CD14-positive monocyte (primary cell): ENCODE measurements at regions not wholly inside any gene's neighbourhood (a gene's known extent, or its start where the extent isn't known, plus 50 kb on each side); places are given as distances from the start of the nearest gene placed in this dataset.

Source experiments
- DNase-seq, 3 donors: peaks; one replicate each; pipeline ENCODE4 v3.0.0-alpha.2; 2011 to 2022
- H2AFZ ChIP-seq: 2 replicates; pipeline ENCODE4 v1.6.0; 2012; ENCODE audit warnings: mild to moderate bottlenecking, low read depth, low read length, inconsistent platforms; ENCODE audit not compliant: insufficient read depth, poor library complexity, severe bottlenecking
- H3K27ac ChIP-seq, 2 donors: 1 replicate in 1 of 2; 2 replicates in 1 of 2; pipeline ENCODE4 v1.5.1; 2012 to 2013; ENCODE audit warnings: low read length in 2 of 2, control low read depth in 1 of 2, inconsistent platforms in 1 of 2, low read depth in 1 of 2, mild to moderate bottlenecking in 1 of 2
- H3K27me3 ChIP-seq, 2 donors: one replicate each; pipeline versions ENCODE4 v1.6.0 to v1.6.1; 2011 to 2013; ENCODE audit warnings: low read length in 2 of 2; ENCODE audit not compliant: control insufficient read depth in 2 of 2, insufficient read depth in 2 of 2
- H3K36me3 ChIP-seq, 2 donors: replicated peaks in 1 of 2; 1 replicate in 1 of 2; 2 replicates in 1 of 2; pipeline versions ENCODE4 v1.5.1 to v1.6.1; 2012 to 2013; ENCODE audit warnings: low read length in 2 of 2, control low read depth in 1 of 2, inconsistent platforms in 1 of 2, mild to moderate bottlenecking in 1 of 2; ENCODE audit not compliant: insufficient read depth in 2 of 2, control insufficient read depth in 1 of 2
- H3K4me1 ChIP-seq, 2 donors: 1 replicate in 1 of 2; 2 replicates in 1 of 2; pipeline versions ENCODE4 v1.5.1 to v1.6.1; 2012 to 2013; ENCODE audit warnings: low read length in 2 of 2, control low read depth in 1 of 2, inconsistent platforms in 1 of 2, mild to moderate bottlenecking in 1 of 2, moderate library complexity in 1 of 2; ENCODE audit not compliant: insufficient read depth in 2 of 2, control insufficient read depth in 1 of 2
- H3K4me2 ChIP-seq: replicated peaks from 2 replicates; pipeline ENCODE3; 2012; ENCODE audit warnings: low read length, moderate library complexity, mild to moderate bottlenecking; ENCODE audit not compliant: poor library complexity, severe bottlenecking; ENCODE audit errors: extremely low read depth
- H3K4me3 ChIP-seq, 3 experiments: fragments of 200-600 bp in 1 of 3; sonication (generic) in 1 of 3; replicated peaks in 1 of 3; 1 replicate in 2 of 3; 2 replicates in 1 of 3; pipeline ENCODE4 v1.5.1; 2011 to 2013; ENCODE audit warnings: low read length in 3 of 3, mild to moderate bottlenecking in 3 of 3, control low read depth in 2 of 3, low read depth in 2 of 3, inconsistent platforms in 1 of 3, moderate library complexity in 1 of 3
- H3K79me2 ChIP-seq: 2 replicates; pipeline ENCODE4 v1.6.0; 2012; ENCODE audit warnings: mild to moderate bottlenecking, control low read depth, inconsistent platforms, low read length, moderate library complexity; ENCODE audit not compliant: insufficient read depth
- H3K9ac ChIP-seq: 2 replicates; pipeline ENCODE4 v1.6.0; 2017; ENCODE audit warnings: low read length, mild to moderate bottlenecking; ENCODE audit not compliant: insufficient read depth, poor library complexity, severe bottlenecking
- H3K9me3 ChIP-seq, 2 donors: replicated peaks in 1 of 2; 1 replicate in 1 of 2; 2 replicates in 1 of 2; pipeline versions ENCODE4 v1.5.1 to v1.6.1; 2012 to 2013; ENCODE audit warnings: low read length in 2 of 2, control low read depth in 1 of 2; ENCODE audit not compliant: control insufficient read depth in 1 of 2, insufficient read depth in 1 of 2
- H4K20me1 ChIP-seq: 2 replicates; pipeline ENCODE4 v1.6.0; 2012; ENCODE audit warnings: mild to moderate bottlenecking, low read length, control low read depth, moderate library complexity; ENCODE audit not compliant: insufficient read depth
- H3K27ac Mint-ChIP-seq, 7 donors: one replicate each; pipeline ENCODE4 v1.8.0; 2020; ENCODE audit warnings: mild to moderate bottlenecking in 7 of 7, mixed read lengths in 7 of 7, moderate library complexity in 6 of 7, inconsistent platforms in 2 of 7
- H3K27me3 Mint-ChIP-seq, 3 donors: one replicate each; pipeline ENCODE4 v1.8.0; 2021 to 2022; ENCODE audit warnings: low read depth in 3 of 3, mild to moderate bottlenecking in 3 of 3, mixed read lengths in 3 of 3, moderate library complexity in 3 of 3, inconsistent platforms in 1 of 3
- H3K36me3 Mint-ChIP-seq, 2 donors: one replicate each; pipeline ENCODE4 v1.8.0; 2020; ENCODE audit warnings: mixed read lengths in 2 of 2, inconsistent platforms in 1 of 2, mild to moderate bottlenecking in 1 of 2
- H3K4me1 Mint-ChIP-seq: one replicate; pipeline ENCODE4 v1.8.0; 2020; ENCODE audit warnings: mild to moderate bottlenecking, mixed read lengths
- H3K4me3 Mint-ChIP-seq, 2 donors: one replicate each; pipeline ENCODE4 v1.8.0; 2020; ENCODE audit warnings: mild to moderate bottlenecking in 2 of 2, mixed read lengths in 2 of 2, moderate library complexity in 1 of 2
- H3K9me3 Mint-ChIP-seq, 7 donors: one replicate each; pipeline ENCODE4 v1.8.0; 2020 to 2022; ENCODE audit warnings: mixed read lengths in 7 of 7, mild to moderate bottlenecking in 6 of 7, moderate library complexity in 6 of 7, inconsistent platforms in 2 of 7
- CTCF ChIP-seq: fragments of 200-600 bp; IDR thresholded peaks from one replicate; pipeline ENCODE4 v1.8.0; 2022; ENCODE audit warnings: antibody characterized with exemption, mild to moderate bottlenecking
- WGBS: methylation state at CpG from one replicate; pipeline ENCODE4 v1.1.5; 2013; ENCODE audit warnings: missing lambda C conversion rate; ENCODE audit not compliant: insufficient coverage; 5-methylcytosine and 5-hydroxymethylcytosine counted together
- intact Hi-C, 2 donors: fragments of 100-400 bp; cut with micrococcal nuclease; formaldehyde crosslinking; loops; one replicate each; pipeline versions ENCODE4 v1.15.0 to v1.15.1; 2023

DNA sequence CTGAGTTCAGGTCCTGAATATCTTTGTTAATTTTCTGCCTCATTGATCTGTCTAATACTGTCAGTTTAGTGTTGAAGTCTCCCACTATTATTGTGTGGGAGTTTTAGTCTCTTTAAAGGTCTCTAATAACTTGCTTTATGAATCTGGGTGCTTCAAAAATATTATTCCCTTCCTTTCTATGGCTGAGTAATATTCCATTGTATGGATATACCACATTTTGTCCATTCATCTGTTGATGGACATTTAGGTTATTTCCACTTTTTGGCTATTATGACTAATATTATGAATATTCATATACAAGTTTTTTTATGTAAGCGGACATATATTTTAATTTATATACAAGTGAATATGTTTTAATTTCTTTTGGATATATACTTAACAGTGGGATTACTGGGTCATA, 82.7 kb downstream of the SDR9C7 start:
- H3K27me3 ChIP-seq, result no peaks in the 10 kb centered on the region
- Mint-ChIP-seq H3K4me1 (no peaks in the 10 kb centered on the region), H3K9me3 (peaks cover 8 to 36% (median 26%) of the 10 kb centered on the region in 7 donors), H3K27me3 (peaks cover 3 to 9% (median 8%) of the 10 kb centered on the region in 3 donors), H3K27ac (no peak overlapping the region), H3K36me3 (no peaks in the 10 kb centered on the region), H3K4me3 (no peak overlapping the region)
- H3K4me3 ChIP-seq, result no peak overlapping the region
- no peak for DNase-seq
- no peaks in the 10 kb centered on the region for H4K20me1 ChIP-seq
- no CpG with 5 or more reads among the region's 1 CpG for WGBS
- intact Hi-C loops, result no loop called here
- H3K9me3 ChIP-seq, result peaks cover 8 to 11% of the 10 kb centered on the region in 2 donors
- no peaks in the 10 kb centered on the region for H3K79me2 ChIP-seq
- TF ChIP-seq CTCF, result no peak
- no peaks in the 10 kb centered on the region for H3K4me1 ChIP-seq
- no peak overlapping the region for H3K4me2 ChIP-seq
- no peak overlapping the region for H3K27ac ChIP-seq
- no peaks in the 10 kb centered on the region for H3K36me3 ChIP-seq
- H3K9ac ChIP-seq, result no peak overlapping the region
- no peak overlapping the region for H2AFZ ChIP-seq

DNA sequence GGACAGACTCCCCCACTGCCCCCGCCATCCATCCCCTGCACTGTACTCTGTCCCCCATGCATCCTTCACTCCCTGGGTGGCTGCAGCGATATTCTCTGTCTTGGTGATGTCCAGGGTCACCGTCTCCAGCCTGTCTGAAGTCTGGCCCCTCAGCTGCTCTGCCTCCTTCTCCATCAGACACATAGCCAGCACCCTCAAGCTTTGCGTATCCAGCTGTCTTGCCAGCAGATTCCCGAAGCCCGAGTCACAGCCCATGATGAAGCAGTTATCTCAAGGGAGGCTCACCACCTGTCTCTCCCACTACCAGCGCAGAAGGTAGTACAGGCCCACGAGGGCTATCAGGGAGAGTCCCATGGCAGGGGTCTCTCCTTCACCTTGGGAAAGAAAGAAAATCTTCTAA, 77.8 kb downstream of the HSD17B6 start:
- Histone ChIP-seq H3K27ac (no peak overlapping the region), H3K4me2 (no peak overlapping the region), H2AFZ (no peak overlapping the region), H3K79me2 (no peaks in the 10 kb centered on the region), H3K9ac (no peak overlapping the region), H3K9me3 (no peaks in the 10 kb centered on the region), H3K4me1 (no peaks in the 10 kb centered on the region), H3K36me3 (no peaks in the 10 kb centered on the region), H4K20me1 (no peaks in the 10 kb centered on the region), H3K4me3 (no peak overlapping the region), H3K27me3 (peaks cover 0 to 4% of the 10 kb centered on the region in 2 donors)
- TF ChIP-seq CTCF, result no peak
- Mint-ChIP-seq H3K27me3 (peaks cover 4 to 17% (median 15%) of the 10 kb centered on the region in 3 donors), H3K27ac (no peak overlapping the region), H3K4me3 (no peak overlapping the region), H3K4me1 (peaks cover 10% of the 10 kb centered on the region), H3K9me3 (peaks cover 0 to 2% (median 0%) of the 10 kb centered on the region in 7 donors), H3K36me3 (no peaks in the 10 kb centered on the region)
- no peak for DNase-seq
- intact Hi-C loops, result no loop called here
- WGBS, result 100% methylated on average over 6 of the region's 8 CpGs
